Smooth muscle cell (in vitro differentiated cells): ENCODE measurements at regions not wholly inside any gene's neighbourhood (a gene's known extent, or its start where the extent isn't known, plus 50 kb on each side); places are given as distances from the start of the nearest gene placed in this dataset.

Source experiments
- DNase-seq: peaks from one replicate; lab custom pipeline; 2025; ENCODE audit not compliant: unreplicated experiment; lab: John Stamatoyannopoulos, UW
- H2AFZ ChIP-seq: fragments of 200-600 bp; sonication (generic); 2 replicates; pipeline ENCODE4 v1.6.0; 2016; ENCODE audit warnings: antibody characterized with exemption, low read depth, mild to moderate bottlenecking
- H3F3A ChIP-seq: fragments of 200-600 bp; sonication (generic); 2 replicates; pipeline ENCODE4 v1.6.0; 2017; ENCODE audit warnings: antibody characterized with exemption, low read depth
- H3K27ac ChIP-seq: fragments of 200-600 bp; sonication (generic); 2 replicates; pipeline ENCODE4 v1.5.1; 2016; ENCODE audit warnings: low read depth, mild to moderate bottlenecking
- H3K27me3 ChIP-seq: fragments of 200-600 bp; sonication (generic); 2 replicates; pipeline ENCODE4 v1.6.1; 2016; ENCODE audit warnings: low read depth, mild to moderate bottlenecking
- H3K36me3 ChIP-seq: fragments of 200-600 bp; sonication (generic); 2 replicates; pipeline ENCODE4 v1.5.1; 2016; ENCODE audit warnings: low read depth
- H3K4me1 ChIP-seq: fragments of 200-600 bp; sonication (generic); 2 replicates; pipeline ENCODE4 v1.5.1; 2016; ENCODE audit warnings: low read depth
- H3K4me2 ChIP-seq: fragments of 200-600 bp; sonication (generic); 2 replicates; pipeline ENCODE4 v1.6.0; 2016; ENCODE audit warnings: mild to moderate bottlenecking
- H3K4me3 ChIP-seq: fragments of 200-600 bp; sonication (generic); 2 replicates; pipeline ENCODE4 v1.5.1; 2016; ENCODE audit warnings: mild to moderate bottlenecking
- H3K79me2 ChIP-seq: fragments of 200-600 bp; sonication (generic); 2 replicates; pipeline ENCODE4 v1.6.0; 2016; ENCODE audit warnings: low read depth, mild to moderate bottlenecking
- H3K9ac ChIP-seq: fragments of 200-600 bp; sonication (generic); 2 replicates; pipeline ENCODE4 v1.6.0; 2016; ENCODE audit warnings: low read depth
- H3K9me3 ChIP-seq: fragments of 200-600 bp; sonication (generic); replicated peaks from 2 replicates; pipeline ENCODE4 v1.5.1; 2016; ENCODE audit warnings: low read depth
- H4K20me1 ChIP-seq: fragments of 200-600 bp; sonication (generic); 2 replicates; pipeline ENCODE4 v1.6.0; 2016; ENCODE audit warnings: low read depth
- WGBS: methylation state at CpG from one replicate; pipeline ENCODE4 v1.1.7; 2016; ENCODE audit warnings: low lambda C conversion rate; 5-methylcytosine and 5-hydroxymethylcytosine counted together
- TF ChIP-seq, protein P1 (sequence below): fragments of 200-600 bp; sonication (generic); IDR thresholded peaks from 2 replicates; pipeline ENCODE4 v1.5.1; 2017; ENCODE audit warnings: borderline replicate concordance, mild to moderate bottlenecking, antibody characterized with exemption; ENCODE audit not compliant: insufficient read depth, poor library complexity, severe bottlenecking

DNA sequence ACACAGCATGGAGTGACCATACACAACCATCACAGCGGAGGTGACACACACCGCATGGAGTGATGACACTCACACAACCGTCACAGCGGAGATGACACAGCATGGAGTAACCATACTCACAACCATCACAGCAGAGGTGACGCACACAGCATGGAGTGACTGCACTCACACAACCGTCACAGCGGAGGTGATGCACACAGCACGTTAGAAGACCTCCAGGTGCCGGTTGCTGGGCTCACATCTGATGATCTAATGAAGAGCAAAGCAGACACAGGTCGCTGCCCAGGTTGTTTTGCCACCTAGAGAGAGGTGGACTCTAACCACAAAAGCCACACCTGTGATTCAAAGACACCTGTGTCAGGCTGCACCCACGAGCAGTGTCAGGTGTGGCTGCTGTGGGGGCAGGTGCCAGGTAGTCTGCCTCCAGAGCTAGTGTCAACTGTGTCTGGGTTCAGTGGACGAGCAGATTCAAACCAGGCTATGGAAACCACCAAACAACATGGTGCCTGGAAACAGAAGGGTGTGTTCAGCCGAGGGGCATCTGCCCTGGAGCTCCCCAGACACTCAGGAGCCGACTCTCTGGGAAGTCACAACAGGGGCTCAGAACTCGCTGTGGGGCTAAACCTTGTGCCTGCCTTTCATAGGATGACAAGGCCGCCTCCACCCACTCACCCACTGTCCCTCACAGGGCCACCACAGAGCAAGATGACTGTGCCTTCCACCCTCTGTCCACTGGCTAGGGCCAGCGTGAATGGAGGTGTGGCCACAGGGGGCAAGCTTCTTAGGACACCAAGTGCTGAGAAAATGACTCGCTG lies 608.2 kb downstream of the TBC1D22A start:
- TF ChIP-seq, protein P1, sequence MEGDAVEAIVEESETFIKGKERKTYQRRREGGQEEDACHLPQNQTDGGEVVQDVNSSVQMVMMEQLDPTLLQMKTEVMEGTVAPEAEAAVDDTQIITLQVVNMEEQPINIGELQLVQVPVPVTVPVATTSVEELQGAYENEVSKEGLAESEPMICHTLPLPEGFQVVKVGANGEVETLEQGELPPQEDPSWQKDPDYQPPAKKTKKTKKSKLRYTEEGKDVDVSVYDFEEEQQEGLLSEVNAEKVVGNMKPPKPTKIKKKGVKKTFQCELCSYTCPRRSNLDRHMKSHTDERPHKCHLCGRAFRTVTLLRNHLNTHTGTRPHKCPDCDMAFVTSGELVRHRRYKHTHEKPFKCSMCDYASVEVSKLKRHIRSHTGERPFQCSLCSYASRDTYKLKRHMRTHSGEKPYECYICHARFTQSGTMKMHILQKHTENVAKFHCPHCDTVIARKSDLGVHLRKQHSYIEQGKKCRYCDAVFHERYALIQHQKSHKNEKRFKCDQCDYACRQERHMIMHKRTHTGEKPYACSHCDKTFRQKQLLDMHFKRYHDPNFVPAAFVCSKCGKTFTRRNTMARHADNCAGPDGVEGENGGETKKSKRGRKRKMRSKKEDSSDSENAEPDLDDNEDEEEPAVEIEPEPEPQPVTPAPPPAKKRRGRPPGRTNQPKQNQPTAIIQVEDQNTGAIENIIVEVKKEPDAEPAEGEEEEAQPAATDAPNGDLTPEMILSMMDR = no peak
- no peak overlapping the region for H2AFZ ChIP-seq
- H3K36me3 ChIP-seq = no peaks in the 10 kb centered on the region
- no peak overlapping the region for H3K4me2 ChIP-seq
- WGBS = 71% methylated on average over 18 of the region's 18 CpGs
- H3K4me1 ChIP-seq = no peaks in the 10 kb centered on the region
- H3K79me2 ChIP-seq = no peaks in the 10 kb centered on the region
- H3K27me3 ChIP-seq = no peaks in the 10 kb centered on the region
- DNase-seq = no peak
- no peak overlapping the region for H3K27ac ChIP-seq
- no peaks in the 10 kb centered on the region for H4K20me1 ChIP-seq
- no peaks in the 10 kb centered on the region for H3K9me3 ChIP-seq
- no peaks in the 10 kb centered on the region for H3F3A ChIP-seq
- no peak overlapping the region for H3K9ac ChIP-seq
- H3K4me3 ChIP-seq = no peak overlapping the region

DNA sequence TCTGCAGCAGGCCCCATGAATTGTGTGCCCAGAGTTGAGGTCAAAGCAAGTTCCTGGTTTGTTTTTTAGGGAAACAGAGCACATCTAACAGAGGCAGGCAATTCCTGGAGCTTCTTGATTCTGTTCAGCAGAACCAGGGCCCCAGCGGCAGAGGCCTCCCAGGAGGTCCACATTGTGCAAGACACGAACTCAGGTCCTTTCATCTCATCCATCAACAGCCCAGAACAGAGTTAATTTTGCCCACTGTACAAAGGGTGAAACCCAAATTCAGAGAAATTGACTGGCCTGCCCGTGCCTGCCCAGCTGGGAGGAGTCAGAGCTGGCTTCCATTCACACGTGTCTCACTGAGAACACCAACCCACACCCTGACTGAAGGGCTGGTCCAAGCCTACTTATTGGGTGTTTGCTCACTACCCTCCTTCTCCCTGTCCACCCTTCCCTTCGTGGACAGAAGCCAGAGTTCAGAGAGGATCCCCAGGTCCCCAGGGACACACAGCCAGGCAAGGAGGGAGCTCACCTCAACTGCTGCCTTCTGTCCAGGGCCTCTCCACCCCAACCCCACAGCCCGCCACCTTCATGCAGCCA lies 607.1 kb downstream of the TBC1D22A start:
- Histone ChIP-seq H2AFZ (no peak overlapping the region), H3K4me2 (no peak overlapping the region), H3K27me3 (no peaks in the 10 kb centered on the region), H3K27ac (no peak overlapping the region), H3K9ac (no peak overlapping the region), H3F3A (no peaks in the 10 kb centered on the region), H3K4me3 (no peak overlapping the region), H3K9me3 (no peaks in the 10 kb centered on the region), H4K20me1 (no peaks in the 10 kb centered on the region), H3K79me2 (no peaks in the 10 kb centered on the region), H3K36me3 (no peaks in the 10 kb centered on the region), H3K4me1 (no peaks in the 10 kb centered on the region)
- TF ChIP-seq, protein P1 = no peak
- DNase-seq = no peak
- 46% methylated on average over 6 of the region's 6 CpGs for WGBS

DNA sequence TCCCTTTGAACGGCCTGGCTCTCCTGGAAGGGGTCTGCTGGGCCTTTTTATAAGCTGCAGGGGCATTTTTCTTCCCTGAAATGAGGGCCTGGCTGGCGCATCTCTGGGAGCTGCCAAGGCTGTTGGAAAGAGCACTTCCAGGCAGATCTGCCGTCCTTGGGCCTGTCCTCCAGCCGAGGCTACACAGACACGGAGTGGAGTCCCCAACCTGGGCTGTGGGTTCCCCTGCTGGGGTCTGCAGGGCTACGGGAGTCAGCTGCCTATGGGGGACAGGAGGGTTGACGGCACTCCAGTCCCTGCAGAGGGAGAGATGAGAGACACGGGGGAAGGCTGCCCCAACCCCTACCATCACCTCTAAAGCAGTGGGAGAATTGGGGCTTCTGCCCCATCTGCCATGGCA lies 606.6 kb downstream of the TBC1D22A start:
- H3K9me3 ChIP-seq = no peaks in the 10 kb centered on the region
- H3F3A ChIP-seq = no peaks in the 10 kb centered on the region
- H3K27me3 ChIP-seq = no peaks in the 10 kb centered on the region
- TF ChIP-seq, protein P1 = no peak
- H3K27ac ChIP-seq = no peak overlapping the region
- H3K9ac ChIP-seq = no peak overlapping the region
- H4K20me1 ChIP-seq = no peaks in the 10 kb centered on the region
- H3K36me3 ChIP-seq = no peaks in the 10 kb centered on the region
- H2AFZ ChIP-seq = no peak overlapping the region
- no peak overlapping the region for H3K4me3 ChIP-seq
- no peaks in the 10 kb centered on the region for H3K4me1 ChIP-seq
- no peaks in the 10 kb centered on the region for H3K79me2 ChIP-seq
- no peak overlapping the region for H3K4me2 ChIP-seq
- DNase-seq = no peak
- WGBS = 68% methylated on average over 8 of the region's 8 CpGs
